HT1080 (cell line): ENCODE measurements at regions not wholly inside any gene's neighbourhood (a gene's known extent, or its start where the extent isn't known, plus 50 kb on each side); places are given as distances from the start of the nearest gene placed in this dataset.

Experiments used
- DNase-seq: peaks from one replicate; pipeline ENCODE4 v3.0.0-alpha.2; 2015; ENCODE audit warnings: low read depth

DNA sequence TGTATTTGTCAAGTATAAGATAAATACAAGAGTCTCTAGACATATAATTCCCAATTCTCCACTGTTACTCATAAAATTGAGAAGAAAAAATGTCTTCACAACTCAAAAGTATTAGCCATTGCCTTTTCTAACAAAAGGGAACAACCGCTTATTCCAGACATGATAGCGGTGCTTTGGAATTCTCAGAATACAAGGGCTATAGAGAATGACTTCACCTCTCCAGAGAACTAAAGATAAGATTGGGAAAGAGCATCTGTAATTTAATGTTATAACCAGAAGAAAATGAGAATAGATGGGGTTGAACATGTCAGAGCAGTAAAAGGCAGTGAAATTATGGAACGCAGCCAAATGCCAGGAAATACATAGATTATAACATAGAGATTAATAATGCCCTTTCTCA is 730.8 kb downstream of the C6orf118 start:
- DNase-seq: no peak

DNA sequence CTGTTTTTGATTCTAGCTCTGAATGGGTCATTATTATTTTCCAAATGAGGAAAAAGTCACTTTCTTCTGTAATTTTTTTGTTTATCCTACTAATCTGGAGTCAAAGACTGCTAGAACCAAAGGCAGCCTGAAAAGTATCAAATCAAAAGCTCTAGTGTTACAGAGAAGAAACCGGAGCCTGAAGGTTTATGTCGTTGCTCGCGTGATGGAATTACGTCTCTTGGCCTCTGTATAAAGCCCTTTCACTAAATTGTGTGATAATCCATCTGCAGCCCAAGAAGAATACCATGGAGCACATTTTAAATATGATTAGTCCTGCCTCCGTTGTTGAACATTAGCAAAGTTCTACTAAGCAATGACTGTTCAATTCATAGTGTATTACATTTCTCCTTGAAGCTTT is 738.6 kb downstream of the C6orf118 start:
- DNase-seq: no peak

DNA sequence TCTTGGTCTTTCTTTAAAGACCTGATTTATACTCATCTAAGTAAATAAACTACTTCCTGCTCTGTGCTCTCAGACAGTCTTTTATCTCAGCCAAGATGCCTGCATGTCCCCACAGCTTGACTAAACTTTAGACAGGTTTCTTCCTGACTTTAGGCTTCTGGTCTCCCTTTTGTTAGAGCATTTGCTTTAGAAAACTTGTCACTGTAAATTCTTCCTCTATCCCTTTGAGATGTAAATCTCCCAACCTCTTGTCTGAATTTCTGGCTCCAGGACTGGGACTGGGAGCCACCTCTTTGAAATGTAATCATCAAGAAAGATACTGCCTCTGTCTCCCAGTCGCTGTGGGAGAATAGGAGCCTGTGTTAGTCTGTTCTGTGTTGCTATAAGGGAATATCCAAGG is 739.9 kb downstream of the C6orf118 start:
- DNase-seq: no peak

DNA sequence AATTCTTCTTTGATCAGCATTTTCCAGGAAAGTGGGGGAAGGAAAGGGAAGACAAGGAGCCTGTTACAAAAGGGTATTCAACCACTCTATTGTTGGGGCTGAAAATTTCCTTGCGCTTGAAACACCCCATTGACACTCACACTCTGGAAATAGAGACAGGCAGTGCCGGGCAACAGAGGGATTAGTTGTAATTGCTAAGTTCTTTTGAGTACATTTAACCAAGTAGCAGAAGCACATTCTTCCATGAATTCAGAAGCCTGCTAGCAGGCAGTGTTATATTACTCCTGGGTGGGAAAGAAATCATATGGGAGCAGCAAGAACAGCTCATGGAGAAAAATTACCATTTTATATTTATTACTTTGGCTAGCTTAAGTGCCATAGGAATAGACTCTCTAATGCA is 745.5 kb downstream of the C6orf118 start:
- no peak for DNase-seq

DNA sequence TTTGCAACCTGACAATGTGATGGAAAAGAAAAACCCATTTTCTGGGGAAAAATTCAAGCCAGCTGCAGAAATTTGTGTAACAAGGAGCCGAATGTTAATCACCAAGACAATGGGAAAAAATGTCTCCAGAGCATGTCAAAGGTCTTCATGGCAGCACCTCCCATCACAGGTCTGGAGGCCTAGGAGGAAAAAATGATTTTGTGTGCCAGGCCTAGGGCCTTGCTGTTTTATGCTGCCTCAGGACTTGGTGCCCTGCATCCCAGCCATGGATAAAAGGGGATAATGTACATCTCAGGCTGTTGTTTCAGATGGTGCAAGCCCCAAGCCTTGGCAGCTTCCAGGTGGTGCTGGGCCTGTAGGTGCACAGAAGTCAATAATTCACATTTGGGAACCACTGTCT is 747.7 kb downstream of the C6orf118 start:
- DNase-seq: no peak

DNA sequence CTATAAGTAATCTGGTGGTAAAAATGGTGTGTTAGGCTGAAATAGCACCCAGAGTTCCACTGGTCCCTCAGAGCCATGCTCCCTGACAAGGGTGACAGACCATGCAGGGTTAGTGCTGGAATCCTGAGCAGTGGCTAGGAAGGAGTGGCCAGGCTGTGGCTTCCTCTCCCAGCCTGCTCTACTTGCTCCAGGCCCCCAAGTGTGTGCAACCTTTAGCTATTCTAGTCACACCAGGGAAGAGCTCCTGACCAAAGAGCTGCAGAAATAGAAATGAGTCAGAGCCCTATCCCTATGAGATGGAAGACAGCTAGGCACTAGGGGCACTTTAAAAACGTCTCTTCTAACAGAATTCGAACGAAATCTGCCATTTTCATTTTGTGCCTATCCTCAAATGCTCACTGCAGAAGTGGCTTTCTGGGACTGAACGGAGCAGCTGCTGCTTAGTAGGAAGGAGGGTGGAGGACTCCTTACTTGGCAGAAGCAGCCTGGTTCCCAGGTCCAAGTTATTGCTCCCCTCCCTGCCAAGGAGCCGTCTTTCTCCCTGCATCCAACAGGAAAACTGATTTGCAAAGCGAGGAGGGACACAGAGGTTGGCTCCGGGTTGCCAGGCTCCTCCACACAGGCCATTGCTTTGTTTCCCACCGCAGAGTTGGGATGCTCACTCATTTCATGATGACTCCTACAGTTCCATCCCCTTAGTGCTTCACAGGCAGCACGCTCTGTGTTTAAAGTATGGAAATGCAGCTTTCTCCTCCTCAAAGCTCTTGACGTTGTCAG is 754.5 kb downstream of the C6orf118 start:
- peak; percentile 61 for DNase-seq

DNA sequence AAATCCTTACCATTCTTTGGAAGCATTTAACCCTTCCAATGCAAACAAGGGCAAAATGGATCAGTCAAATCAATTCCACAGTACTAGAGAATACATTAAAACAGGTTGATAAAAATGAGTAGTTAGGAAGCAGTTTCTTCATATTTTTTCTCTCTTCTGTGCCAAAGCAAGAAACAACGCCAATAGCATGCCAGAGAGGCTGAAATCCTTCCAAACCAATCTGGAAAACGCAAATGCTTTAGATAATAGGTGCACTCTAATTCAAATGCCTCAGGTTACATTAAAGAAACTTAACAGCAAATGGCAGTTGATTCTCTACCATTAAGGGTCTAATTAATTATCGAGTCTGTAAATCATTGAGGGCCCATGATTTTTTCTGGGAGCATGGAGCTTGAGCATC is 755.2 kb downstream of the C6orf118 start:
- DNase-seq: no peak

DNA sequence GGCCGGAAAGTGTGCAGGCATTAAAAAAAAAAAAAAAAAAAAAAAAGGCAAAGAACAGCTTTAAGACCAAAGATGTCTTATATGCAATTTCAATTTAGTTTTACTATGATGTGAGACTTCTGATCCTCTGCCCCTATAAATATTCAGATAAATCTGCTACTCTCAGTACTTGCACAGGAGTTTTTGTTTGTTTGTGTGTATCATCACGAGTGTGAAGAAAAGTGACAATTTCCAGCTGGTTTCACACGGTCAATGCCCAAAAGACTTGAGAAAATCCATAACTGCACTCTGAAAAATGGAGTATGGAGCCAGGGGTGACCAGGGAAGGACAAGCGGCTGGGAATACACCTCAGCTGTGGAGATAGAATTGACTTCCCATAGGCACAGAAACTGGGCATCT is 757.7 kb downstream of the C6orf118 start:
- no peak for DNase-seq

DNA sequence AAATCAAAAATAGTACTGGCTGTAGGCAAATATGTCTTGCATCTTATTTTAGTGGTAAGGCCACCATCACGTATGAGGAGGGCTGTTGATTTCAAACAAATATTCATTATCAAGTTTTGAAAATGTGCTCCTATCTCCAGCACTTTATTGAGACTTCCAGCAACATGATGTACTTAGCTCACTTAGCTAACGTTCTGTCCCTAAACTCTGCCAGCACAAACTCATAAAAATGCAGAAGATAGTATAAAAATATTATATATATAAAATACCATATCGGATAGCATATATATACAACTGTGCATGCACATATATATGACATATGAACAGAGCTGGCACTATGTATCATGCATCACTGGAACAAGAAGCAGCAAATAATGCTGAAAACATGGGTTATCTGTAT is 762.3 kb downstream of the C6orf118 start:
- DNase-seq: no peak

DNA sequence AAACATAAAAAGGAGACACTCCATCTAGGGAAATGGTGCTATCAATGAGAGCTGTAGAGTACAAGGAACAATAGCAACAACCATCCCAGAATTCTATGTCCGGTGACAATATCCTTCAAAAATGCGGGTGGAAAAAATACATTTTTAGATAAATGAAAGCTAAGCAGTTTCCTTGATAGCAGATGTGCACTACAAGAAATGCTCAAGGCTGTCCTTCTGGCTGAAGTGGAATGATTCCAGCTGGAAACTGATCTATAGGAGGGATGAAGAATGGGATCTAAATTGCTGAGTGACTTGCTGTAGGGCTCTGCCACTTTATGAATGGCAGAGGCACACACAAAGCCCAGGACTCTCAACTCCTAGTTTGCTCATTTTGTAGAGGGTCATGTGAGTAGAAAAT is 763.1 kb downstream of the C6orf118 start:
- DNase-seq: no peak

DNA sequence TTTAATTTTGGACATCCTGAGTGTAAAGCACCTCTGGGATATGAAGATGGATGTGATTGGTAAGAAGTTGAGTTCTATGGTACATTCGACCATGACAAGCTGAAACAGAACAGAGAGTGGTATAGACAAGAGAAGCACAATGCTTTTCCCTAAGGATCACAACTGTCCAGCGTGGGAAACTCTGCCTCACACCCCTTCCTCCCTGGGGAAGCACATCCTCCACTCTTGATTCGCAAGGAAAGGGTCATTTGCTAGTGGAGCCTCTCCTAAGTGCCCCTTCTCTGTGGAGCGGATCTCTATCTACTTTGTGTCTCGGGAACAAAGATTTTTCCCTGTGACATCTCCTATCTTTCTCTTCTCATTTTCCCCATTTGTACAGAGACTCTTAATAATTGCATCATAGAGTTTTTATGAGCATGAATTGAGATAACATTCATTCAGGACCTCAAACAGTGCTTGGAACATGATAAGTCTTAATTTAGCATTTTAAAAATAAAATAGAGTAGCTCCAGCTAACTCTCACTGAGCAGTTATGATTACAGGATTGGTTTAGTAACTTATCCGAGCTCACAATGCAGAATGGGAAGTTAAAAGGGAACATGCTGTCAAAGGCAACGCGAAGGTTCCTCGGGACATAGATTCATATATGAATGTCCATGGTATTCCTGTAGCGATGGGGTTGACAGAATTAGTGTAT is 775.2 kb downstream of the C6orf118 start:
- DNase-seq: no peak

DNA sequence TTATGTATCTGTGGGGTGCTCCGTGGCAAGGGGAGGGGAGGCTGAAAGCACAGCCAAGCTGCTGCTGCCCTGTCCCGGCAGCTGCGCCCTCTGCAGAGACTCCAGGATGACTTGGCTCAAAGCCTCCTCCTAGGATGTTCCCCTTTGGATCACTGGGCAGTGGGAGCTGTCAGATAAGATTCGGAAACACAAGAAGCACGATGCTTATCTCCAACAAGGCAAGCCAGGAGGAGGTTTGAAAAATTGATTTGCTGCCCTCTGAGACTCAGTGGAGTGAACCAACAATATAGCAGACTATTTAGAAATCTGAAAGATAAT is 776.4 kb downstream of the C6orf118 start:
- DNase-seq: no peak

DNA sequence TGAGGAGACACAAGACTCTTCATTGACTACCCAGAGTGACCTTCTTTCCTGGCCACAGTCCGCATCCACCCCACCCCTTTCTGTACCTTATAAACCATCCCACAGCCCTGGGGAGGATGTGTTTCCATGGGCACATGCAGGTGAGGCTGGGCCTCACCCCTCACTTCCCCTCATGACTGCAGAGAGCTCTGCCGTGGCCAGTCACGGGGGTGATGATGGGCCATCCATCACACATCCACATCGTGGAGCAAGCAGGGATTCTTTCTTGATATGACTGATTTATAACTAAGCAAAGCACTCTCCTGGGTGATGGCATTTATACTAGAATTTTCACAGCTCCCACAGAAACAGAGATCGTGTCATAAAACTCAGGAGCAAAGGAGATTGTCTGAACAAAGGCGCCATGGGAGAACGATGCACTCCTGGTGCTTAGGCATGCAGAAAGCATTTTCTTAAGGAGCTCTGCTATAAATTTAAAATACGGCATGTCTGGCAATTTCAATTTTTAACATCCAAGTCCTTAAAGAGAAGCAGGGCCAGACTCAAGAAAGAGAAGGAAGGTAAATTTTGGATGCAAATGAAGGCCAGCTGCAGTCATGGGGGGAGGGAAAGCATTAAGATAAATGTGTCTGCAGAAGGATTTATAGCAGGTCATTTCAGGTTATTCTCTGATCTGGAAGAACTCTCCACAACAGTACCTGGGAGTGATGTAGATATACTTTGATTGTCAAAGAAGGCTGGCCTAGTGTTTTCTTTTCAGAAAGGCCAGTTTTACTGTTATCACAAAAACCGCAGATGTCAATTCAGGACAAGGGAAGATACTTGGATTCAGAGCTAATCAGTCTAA is 777.0 kb downstream of the C6orf118 start:
- no peak for DNase-seq

DNA sequence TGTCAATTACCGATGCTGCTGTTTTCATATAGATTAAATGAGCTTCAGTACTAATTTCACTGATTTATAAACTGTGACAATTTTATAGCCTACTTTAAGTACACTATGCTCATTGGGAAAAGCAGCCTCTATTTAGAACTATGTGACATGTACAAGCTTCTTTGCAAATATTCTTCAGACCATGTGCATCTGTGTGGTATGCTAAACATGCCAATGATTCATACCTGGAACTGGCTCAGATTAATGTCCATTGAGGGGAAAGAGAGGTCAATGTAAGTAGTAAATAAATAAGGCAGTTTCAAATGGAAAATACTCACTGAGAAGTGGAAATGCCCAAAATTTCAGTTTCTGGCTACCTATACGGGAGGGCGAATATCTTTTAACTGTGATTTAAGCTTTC is 777.7 kb downstream of the C6orf118 start:
- DNase-seq: peak; percentile 40

DNA sequence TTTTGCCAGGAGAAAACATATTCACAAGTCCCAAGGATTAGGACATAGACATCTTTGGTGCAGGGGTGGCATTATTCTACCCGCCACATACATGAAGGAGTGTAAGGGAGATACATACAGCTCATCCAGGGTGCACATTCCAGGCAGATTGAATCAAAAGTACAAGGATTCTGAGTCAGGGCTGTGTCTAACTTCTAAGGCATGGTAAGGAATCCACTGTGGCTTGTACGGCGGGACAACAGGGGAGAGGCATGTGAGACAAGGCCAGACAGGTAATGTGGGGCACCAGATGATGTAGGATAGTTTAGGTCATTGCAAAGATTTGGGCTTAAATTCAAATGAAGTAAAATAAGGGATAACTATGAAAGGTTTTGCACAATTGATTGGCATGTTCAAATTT is 780.9 kb downstream of the C6orf118 start:
- DNase-seq: no peak

DNA sequence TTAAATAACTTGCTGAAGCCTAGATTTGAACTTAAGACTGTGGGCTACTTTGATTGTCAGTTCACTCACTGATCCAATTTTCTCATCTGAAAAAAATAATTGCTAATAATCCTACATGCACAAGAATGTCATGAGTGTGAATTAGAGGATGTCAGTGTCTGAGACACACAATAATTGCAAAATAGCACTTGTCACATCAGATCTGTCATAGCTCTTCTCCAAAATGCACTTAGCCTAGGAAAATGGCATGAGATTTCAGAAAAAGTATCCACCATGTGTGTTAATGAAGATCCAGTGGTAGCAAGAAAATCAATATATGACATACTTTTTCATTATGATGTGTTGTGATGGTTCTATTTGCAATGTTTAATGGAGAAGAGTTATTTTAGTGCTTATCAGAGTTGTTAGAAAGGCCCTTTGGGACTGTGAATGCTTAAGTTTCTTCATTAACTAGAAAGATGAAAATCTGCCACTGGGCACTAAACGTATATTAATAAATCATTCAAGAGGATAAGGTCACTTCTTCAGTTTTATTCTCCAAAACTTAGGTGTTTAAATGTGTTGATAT is 786.2 kb downstream of the C6orf118 start:
- no peak for DNase-seq

DNA sequence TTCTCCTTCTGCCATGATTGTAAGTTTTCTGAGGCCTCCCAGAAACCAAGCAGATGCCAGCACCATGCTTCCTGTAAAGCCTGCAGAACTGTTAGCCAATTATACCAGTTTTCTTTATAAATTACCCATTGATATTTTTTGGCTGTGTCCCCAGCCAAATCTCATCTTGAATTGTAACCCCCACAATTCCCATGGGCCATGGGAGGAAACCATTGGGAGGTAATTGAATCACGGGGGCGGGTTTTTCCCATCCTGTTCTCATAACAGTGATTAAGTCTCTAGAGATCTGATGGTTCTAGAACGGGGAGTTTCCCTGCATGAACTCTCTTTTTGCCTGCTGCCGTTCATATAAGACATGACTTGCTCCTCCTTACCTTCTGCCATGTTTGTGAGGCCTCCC is 788.5 kb downstream of the C6orf118 start:
- no peak for DNase-seq

DNA sequence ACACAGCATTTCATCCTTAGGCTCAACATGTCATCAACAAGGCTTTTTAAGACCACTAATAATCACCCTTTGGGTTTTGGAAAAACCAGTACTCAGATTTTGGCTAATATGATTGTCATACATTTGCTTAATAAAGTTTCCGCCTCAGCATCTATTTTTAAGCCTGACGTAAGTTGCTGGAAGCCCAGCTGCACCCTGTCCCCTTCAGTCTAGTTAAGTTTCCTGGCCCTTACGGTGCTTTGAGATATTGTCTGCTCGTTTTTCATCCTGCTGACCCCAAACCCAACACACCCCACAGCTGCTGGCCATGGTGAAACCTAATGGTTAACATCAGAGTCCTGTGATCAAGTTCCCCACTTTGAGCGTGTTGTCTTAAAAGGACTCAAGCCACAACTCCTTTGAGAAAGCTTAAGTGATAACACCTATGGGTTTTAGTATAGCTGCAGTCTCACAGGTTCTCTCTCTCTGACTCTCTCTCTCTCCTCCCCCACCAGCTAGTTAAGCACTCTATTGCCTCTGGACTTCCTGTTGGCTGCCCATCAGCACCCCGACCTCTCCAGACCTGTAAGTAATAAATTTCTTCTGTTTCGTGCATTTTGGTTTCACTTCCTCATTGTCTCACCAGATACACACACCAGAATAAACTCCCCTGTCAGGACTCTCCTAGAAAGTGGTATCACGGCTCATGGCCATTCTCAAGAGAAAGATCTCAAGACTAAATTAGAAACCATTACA is 802.0 kb downstream of the C6orf118 start:
- peak; percentile 41 for DNase-seq

DNA sequence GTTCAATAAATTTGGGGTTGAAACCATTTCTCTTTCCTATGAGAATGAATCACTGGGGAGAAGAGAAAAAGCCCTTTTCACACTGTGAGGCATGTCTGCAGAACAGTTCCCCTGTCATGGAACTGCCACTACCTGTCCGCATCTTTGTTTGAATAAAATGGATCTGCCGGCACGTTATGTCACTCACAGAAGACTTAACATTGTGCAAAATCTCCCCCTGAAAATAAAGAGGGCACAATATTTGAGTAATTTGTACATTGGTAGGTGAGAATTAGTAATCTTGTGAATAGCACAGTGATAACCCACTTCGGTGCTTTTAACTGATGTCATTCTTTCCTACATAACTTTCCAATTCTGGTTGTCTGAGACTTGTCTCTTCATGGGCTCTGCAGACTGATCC is 804.0 kb downstream of the C6orf118 start:
- no peak for DNase-seq

DNA sequence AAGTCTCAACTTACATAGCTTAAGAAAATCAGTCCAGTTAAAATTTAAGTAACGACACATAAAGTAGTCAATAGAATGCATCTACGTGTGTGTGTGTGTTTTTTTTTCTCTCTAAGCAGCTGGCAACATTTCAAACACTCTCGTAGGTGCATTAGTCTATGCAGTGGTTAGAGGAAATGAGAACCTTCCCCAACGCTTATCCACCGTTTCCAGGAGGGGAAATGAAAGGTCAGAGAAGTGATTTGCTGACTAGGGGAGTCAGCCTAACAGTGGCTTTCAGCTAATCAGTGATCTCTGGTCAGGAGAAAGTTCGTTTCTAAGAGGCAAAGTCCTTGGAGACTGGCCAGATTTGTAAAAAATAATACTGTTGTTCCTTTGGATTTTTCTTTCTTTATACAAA is 806.6 kb downstream of the C6orf118 start:
- peak; percentile 17 for DNase-seq

DNA sequence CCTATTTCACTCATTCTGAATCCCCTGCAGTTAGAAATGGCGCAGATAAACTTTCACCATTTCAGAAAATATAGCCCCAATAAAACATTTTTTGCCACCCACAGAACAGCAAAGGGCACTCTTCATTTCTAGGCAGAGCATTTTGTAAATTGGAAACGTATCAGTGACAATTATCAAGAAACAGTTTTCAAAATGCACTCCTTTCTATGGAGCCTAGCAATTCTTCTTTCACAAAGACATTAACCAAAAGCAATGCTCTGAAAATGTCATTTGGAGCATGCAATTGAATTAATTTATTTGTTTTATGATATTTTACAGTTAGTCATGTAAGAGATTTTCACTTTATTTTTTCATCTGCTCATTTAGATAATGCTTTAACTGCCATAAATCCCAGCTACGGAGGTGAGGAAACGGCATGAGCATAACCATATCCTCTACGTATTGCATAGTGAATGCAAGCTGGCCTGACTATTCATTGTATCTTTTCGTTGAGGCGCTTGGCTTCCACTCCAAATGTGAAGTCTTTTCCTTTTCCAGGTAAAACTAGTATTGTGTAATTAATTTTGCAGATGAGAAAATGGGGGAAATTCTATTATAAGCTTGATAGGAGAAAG is 813.4 kb downstream of the C6orf118 start:
- no peak for DNase-seq
